Uterus (tissue), 2 donors: ENCODE measurements at regions not wholly inside any gene's neighbourhood (a gene's known extent, or its start where the extent isn't known, plus 50 kb on each side); places are given as distances from the start of the nearest gene placed in this dataset.
"Not testable (repeated sequence)": the region's sequence is repeated elsewhere in the genome, so short reads cannot be mapped to it uniquely, and the experiment has no call there.

Experiments
- POLR2A ChIP-seq, 2 donors: fragments of 450-650 bp; IDR thresholded peaks; one replicate each; pipeline ENCODE4 v1.6.1; 2016; ENCODE audit warnings: antibody characterized with exemption in 2 of 2, mild to moderate bottlenecking in 1 of 2, moderate library complexity in 1 of 2
- TF ChIP-seq, protein P1 (sequence below), 4 experiments: fragments of 200-600 bp in 2 of 4; fragments of 450-650 bp in 2 of 4; sonication (generic) in 2 of 4; IDR thresholded peaks; one replicate each; pipeline ENCODE4 v1.5.1; 2016 to 2019; ENCODE audit warnings: antibody characterized with exemption in 4 of 4, mild to moderate bottlenecking in 2 of 4, moderate library complexity in 1 of 4

DNA sequence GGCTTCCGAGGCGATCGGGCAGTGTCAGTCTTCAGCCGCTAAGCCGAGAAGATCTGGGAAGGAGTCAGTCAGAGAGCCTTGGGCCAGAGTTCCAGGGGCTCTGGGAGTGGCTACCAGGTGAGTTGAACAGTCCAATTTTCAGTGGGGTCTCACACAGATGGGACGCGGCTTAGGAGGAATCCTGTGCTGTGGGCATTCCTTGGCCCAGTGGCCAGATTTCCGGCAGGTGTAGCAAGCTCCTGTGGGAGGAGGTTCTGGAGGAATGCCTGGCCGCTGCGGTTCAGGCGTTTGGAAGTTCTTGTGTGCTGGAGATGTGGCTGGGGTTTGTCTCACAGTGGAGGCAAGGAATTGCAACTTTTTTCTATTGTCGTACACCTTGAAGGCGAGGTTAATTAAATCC lies 761.5 kb upstream of the CTNND2 start:
- TF ChIP-seq, protein P1, sequence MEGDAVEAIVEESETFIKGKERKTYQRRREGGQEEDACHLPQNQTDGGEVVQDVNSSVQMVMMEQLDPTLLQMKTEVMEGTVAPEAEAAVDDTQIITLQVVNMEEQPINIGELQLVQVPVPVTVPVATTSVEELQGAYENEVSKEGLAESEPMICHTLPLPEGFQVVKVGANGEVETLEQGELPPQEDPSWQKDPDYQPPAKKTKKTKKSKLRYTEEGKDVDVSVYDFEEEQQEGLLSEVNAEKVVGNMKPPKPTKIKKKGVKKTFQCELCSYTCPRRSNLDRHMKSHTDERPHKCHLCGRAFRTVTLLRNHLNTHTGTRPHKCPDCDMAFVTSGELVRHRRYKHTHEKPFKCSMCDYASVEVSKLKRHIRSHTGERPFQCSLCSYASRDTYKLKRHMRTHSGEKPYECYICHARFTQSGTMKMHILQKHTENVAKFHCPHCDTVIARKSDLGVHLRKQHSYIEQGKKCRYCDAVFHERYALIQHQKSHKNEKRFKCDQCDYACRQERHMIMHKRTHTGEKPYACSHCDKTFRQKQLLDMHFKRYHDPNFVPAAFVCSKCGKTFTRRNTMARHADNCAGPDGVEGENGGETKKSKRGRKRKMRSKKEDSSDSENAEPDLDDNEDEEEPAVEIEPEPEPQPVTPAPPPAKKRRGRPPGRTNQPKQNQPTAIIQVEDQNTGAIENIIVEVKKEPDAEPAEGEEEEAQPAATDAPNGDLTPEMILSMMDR (IDR thresholded peaks at IDR 0.05): not testable (repeated sequence)
- not testable (repeated sequence) for TF ChIP-seq POLR2A (IDR thresholded peaks at IDR 0.05)
